NCI-H1694 treated with DMSO at 0.1 percent for 48 hours (cell line): ENCODE measurements at regions not wholly inside any gene's neighbourhood (a gene's known extent, or its start where the extent isn't known, plus 50 kb on each side); places are given as distances from the start of the nearest gene placed in this dataset.

Experiments used
- DNase-seq: peaks from one replicate; lab custom pipeline; 2025; lab: John Stamatoyannopoulos, UW

- no peak for DNase-seq
These were observed 173.0 kb downstream of the OLFM4 start for GRCh38 chr13:53201454-53202225.

GRCh38 chr13:53204598-53204997 is 176.0 kb downstream of the OLFM4 start:
- DNase-seq = no peak

GRCh38 chr13:53206455-53206854 is 177.8 kb downstream of the OLFM4 start:
- DNase-seq = peak; percentile 14

GRCh38 chr13:53207556-53207955 is 178.9 kb downstream of the OLFM4 start:
- DNase-seq = no peak

GRCh38 chr13:53214433-53214832 is 185.8 kb downstream of the OLFM4 start:
- DNase-seq = no peak

GRCh38 chr13:53215563-53215962 is 186.9 kb downstream of the OLFM4 start:
- no peak for DNase-seq

- DNase-seq = no peak
These were observed 188.2 kb downstream of the OLFM4 start for GRCh38 chr13:53216773-53217172.

GRCh38 chr13:53217194-53217593 is 188.6 kb downstream of the OLFM4 start:
- no peak for DNase-seq

GRCh38 chr13:53220038-53220437 is 191.4 kb downstream of the OLFM4 start:
- DNase-seq = no peak

- no peak for DNase-seq
These were observed 209.1 kb downstream of the OLFM4 start for GRCh38 chr13:53237696-53238095.

GRCh38 chr13:53238261-53238660 is 209.6 kb downstream of the OLFM4 start:
- DNase-seq = no peak

GRCh38 chr13:53240401-53241025 is 211.9 kb downstream of the OLFM4 start:
- DNase-seq = no peak

GRCh38 chr13:53241891-53242348 is 213.3 kb downstream of the OLFM4 start:
- DNase-seq = no peak

GRCh38 chr13:53249236-53249635 is 220.6 kb downstream of the OLFM4 start:
- DNase-seq = no peak

- DNase-seq = peak; percentile 80
These were observed 221.8 kb downstream of the OLFM4 start for GRCh38 chr13:53250272-53250875.

GRCh38 chr13:53250977-53251376 is 222.4 kb downstream of the OLFM4 start:
- no peak for DNase-seq

- no peak for DNase-seq
These were observed 225.9 kb downstream of the OLFM4 start for GRCh38 chr13:53254500-53254899.

GRCh38 chr13:53255795-53256194 is 227.2 kb downstream of the OLFM4 start:
- no peak for DNase-seq

- no peak for DNase-seq
These were observed 232.0 kb downstream of the OLFM4 start for GRCh38 chr13:53260594-53260993.

GRCh38 chr13:53264751-53265385 is 236.3 kb downstream of the OLFM4 start:
- no peak for DNase-seq

GRCh38 chr13:53266757-53267156 is 238.1 kb downstream of the OLFM4 start:
- DNase-seq = no peak

- no peak for DNase-seq
These were observed 241.0 kb downstream of the OLFM4 start for GRCh38 chr13:53269634-53270033.

- no peak for DNase-seq
These were observed 244.3 kb downstream of the OLFM4 start for GRCh38 chr13:53272873-53273272.
